HuH-7 (cell line): ENCODE measurements at regions not wholly inside any gene's neighbourhood (a gene's known extent, or its start where the extent isn't known, plus 50 kb on each side); places are given as distances from the start of the nearest gene placed in this dataset.
"Not testable (repeated sequence)": the region's sequence is repeated elsewhere in the genome, so short reads cannot be mapped to it uniquely, and the experiment has no call there.

Experiments
- DNase-seq: peaks from one replicate; pipeline ENCODE4 v3.0.0; 2011; ENCODE audit warnings: low spot score

DNA sequence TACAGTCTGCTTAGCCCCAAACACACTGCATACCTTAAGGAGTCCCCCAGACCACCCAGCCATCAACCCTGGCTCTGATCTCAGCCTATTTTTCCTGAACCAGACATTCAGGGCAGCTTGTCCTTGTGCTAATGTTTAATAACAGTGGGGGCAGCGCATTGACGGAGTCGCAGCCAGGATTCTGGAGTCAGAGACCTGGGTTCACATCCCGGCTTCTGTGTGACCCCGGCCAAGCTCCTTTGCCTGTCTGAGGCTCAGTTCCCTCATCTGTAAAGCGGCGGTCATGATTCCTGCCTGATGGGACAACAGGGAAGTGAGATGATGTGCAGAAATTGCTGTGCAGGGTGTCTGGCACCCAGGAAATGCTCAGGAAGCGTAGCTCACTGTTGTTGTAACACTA lies 63.1 kb downstream of the MATN1 start:
- DNase-seq = no peak

GRCh38 chr1:30659702-30660101 lies 63.7 kb downstream of the MATN1 start:
- DNase-seq = no peak

DNA sequence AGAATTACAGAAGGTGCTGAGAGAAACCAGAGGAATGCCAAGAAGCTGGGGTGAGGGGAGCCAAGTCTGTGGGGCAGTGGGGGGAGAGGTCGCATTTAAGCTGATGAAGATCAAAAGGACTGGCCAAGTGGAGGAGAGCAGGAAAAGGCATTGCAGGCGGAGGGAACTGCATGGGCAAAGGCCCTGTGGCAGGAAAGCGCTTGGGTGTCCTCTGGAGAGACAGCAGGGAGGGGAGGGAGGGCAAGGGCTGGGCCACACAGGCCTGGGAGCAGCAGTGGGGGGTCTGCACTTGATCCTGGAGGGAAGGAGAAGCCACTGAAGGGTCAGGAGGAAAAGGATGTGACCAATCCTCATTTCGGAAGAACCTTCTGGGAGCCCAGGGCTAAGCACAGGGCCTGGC lies 65.0 kb downstream of the MATN1 start:
- DNase-seq = not testable (repeated sequence)

DNA sequence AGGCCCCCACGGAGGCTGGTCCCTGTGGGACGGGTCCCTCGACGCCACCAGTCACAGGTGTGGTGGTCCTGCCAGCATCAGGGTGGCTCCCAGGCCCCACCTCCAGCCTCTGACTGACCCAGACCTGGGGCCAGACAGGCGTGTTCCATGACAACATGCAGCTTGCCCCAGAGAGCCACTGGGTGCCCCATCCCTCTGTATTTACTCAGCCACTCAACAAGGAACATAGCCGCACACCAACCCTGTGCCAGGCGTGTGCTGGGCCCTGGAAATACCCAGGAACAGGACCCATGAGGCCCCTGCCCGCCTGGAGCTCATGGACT lies 65.4 kb downstream of the MATN1 start:
- no peak for DNase-seq

- DNase-seq = no peak
These were observed 66.0 kb downstream of the MATN1 start for GRCh38 chr1:30657131-30658013.

- no peak for DNase-seq
These were observed 67.0 kb downstream of the MATN1 start for GRCh38 chr1:30656171-30656940.

DNA sequence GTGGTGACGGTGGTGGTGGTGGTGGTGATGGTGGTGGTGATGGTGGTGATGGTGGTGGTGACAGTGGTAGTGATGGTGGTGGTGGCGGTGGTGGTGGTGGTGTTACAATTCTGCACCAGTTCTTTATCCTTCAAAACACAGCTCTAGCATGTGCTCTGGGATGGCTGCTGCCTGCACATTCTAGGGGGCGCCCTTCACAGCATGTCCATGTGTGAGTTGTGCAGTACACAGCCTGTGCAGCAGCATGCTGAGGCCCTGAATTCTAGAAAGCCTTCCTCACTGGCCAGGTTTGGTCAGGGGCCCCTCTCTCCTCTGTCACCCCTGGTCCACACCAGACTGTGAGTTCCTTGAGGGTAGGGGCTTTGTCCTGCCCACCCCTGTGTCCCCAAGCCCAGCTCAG lies 67.7 kb downstream of the MATN1 start:
- DNase-seq = no peak

DNA sequence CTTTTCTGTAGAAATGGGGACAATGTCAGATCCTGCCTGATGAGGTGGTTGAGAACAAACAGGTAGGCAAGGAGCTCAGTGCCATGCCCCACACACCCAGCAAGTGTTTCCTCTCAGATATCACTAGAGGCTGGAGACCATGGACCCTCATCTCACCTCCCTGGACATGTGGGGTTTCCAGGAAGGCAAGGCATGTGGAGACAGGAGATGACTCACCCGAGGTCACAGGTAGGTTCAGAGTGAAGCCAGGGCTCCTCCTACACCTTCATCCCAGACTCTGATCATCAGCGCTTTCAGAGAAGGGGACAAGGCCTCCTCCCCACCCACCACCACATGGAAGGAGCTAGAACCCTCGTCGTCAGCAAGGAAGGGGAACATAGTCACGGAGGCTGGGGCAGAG lies 69.2 kb downstream of the MATN1 start:
- no peak for DNase-seq

DNA sequence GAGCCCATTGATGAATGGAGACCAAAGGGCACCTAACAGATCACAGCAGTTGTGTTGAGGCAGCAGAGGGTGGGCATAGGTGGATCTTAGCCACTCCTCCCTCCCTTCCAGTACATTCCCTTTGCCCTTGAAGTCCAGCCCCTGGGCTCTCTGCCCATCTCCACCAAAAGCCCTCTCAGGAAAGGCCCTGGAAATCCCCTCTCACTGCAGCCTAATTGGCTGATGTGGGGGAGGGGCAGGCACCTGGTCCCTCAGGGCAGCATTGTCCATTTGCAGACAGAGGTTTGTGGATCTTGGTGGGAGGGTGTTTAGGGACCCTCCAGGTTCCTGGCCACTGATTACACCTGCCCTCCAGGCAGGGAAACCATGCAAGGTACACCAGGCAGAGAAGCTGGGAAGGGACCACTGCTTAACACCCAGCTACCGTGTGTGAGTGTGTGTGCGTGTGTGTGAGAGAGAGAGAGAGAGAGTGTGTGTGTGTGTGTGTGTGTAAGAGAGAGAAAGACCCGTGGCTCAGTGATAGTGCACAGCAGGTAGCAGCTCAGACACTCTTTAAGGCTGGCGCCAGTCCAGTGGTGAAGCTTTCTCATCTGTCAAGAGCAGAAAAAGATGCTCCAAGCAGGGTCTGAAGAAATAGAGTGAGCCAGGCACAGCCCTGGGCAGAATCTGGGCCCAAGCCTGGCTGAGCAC lies 71.1 kb downstream of the MATN1 start:
- no peak for DNase-seq

DNA sequence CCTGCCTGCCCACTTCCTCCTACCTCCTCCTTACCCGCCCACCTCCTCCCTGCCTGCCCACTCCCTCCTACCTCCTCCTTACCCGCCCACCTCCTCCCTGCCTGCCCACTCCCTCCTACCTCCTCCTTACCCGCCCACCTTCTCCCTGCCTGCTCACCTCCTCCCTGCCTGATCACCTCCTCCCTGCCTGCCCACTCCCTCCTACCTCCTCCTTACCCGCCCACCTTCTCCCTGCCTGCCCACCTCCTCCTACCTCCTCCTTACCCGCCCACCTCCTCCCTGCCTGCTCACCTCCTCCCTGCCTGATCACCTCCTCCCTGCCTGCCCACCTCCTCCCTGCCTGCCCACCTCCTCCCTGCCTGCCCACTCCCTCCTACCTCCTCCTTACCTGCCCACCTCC lies 72.0 kb downstream of the MATN1 start:
- DNase-seq = not testable (repeated sequence)

- no peak for DNase-seq
These were observed 72.4 kb downstream of the MATN1 start for GRCh38 chr1:30650968-30651320.

GRCh38 chr1:30650038-30650967 lies 73.1 kb downstream of the MATN1 start:
- DNase-seq = no peak

GRCh38 chr1:30649321-30649991 lies 73.9 kb downstream of the MATN1 start:
- no peak for DNase-seq

DNA sequence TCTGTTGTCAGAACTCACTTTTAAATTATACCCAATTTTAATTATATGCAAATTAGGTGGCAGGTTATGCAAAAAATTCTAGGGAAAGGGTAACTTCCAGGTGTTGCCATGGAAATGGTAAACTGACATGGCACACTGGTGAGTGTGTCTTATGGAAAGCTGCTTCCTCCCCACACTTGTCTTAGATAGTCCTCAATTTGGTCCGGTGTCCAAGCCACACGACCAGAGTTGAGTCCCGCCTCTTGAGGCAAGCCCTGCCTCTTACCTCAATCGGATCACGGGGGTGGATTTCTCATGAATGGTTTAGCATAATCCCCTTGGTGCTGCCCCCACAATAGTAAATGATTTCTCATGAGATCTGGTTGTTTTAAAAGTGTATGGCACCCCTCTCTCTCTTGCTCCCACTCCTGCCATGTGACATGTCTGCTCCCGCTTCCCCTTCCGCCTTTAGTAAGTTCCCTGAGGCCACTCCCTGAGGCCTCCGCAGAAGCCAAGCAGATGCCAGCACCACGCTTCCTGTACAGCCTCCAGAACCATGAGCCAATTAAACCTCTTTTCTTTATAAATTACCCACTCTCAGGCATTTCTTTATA lies 74.9 kb downstream of the MATN1 start:
- no peak for DNase-seq

GRCh38 chr1:30645807-30646206 lies 77.6 kb downstream of the MATN1 start:
- no peak for DNase-seq

DNA sequence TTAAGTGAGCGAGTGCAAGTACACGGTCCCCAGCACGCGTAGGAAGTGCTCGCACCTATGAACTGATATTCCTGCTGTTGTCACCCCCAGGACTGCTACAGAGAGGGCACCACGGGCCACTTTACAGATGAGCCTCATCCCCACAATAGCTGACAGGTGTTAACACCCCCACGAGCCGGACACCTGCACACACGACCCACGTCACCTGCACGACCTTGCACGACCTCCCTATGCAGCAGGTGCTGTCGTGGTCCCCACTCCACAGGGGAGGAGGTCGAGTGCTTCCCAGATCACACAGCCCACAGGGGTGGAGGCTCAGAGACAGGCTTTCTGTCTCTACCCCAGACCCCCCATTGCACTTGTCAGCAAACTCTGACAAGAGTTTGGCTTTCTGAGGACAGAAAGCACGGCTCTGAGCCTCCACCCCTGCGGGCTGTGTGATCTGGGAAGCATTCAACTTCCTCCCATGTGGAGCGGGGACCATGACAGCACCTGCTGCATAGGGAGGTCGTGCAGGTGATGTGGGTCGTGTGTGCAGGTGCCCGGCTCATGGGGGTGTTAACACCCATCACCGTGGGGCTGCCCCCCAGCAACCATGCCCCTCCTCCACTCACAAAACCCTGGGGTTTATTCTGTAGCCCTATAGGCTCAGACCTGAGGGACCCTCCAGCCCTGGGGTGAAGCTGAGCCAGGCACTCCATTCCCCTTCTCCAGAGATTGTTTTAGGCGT lies 80.8 kb downstream of the MATN1 start:
- no peak for DNase-seq

GRCh38 chr1:30641572-30642353 lies 81.6 kb downstream of the MATN1 start:
- no peak for DNase-seq

DNA sequence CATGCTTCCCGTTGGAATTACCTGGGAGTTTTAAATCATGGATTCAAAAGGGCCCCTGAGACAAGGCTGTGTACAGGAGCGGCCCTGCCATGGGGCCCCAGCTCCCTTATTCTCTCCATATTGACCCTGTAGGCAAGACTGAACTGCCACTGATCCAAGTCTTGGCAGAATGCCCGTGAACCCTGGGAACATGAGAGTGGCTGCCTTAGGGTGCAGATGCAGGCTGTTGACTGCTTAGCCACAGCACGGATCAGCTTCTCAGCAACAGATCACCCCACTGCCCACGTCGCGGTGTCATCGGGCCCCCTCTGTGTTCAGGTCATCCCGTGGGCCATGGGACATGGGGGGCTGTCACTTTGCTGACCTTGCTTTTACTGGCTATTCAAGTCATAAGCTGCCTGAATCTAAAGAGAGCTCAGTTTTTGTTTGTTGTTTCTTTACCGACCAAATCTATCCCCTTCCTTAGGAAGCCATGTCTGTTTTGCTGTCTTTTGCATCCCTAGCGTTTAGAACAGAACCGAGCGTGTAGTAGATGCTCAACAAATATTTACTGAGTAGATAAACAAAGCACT lies 83.4 kb downstream of the MATN1 start:
- DNase-seq = no peak

- DNase-seq = no peak
These were observed 84.6 kb downstream of the MATN1 start for GRCh38 chr1:30638811-30639210.
